Nucleus accumbens (tissue), 56 donors: ENCODE measurements at regions not wholly inside any gene's neighbourhood (a gene's known extent, or its start where the extent isn't known, plus 50 kb on each side); places are given as distances from the start of the nearest gene placed in this dataset.

ENCODE experiments used
- DNase-seq, 56 donors: peaks; one replicate each; lab custom pipeline; 2025; lab: John Stamatoyannopoulos, UW

GRCh38 chr18:38358805-38359657 is 793.4 kb upstream of the CELF4 start:
- DNase-seq: no peak

DNA sequence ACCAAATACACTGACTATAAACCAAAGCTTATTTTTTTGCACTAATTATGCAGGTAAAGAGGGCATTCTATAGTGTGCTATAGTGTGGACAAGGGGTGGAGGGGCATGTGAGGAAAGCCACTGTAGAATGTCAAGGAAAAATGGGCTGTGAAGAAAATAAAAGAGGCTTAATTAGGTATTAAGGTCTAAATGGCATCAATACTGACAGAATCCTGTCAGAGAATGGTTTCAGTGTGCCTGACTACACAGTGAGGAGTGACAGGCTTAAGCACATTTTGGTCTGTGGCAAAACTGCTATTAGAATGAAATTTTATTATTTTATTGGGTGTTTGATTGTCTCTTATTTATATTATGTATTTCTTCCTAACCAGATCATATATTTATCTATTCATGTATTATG is 787.6 kb upstream of the CELF4 start:
- no peak for DNase-seq

- DNase-seq: no peak
Observed at GRCh38 chr18:38350141-38350540, 784.5 kb upstream of the CELF4 start.

DNA sequence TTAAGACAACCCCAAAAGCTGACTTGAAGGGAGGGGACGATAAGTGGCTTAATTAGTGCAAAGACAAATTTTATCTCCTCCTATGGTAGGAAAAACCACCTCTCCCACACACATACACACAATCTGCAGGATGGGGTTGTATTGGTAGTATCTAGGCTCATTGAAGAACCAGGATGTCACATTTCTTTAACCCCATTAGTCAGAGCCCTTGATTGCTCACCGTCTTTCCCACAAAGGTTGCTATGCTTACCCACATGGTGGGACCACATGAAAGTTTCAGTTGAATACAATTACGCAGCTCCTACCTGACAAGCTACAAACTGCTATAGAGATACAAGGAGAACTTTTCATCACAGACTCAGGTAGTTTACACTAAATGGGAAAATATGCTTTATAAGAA is 765.0 kb upstream of the CELF4 start:
- DNase-seq: no peak

DNA sequence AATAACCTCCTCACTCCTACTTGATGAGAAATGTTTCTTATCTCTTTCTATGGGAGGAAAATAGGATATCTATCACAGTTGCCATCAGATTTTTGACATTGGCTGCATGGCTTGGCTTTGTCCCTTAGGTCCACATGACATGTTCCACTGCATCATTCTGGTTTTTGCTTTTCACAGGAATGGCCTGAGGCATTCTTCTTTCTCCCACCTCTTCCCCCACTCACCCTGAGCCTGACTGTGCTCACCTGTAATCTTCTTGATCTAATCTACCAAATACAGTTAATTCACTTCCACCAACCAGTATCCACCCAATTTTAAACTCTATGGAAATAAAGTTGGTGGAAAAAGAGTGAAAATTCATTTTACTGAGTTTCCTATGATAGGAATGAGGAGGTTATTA is 763.5 kb upstream of the CELF4 start:
- no peak for DNase-seq

GRCh38 chr18:38322206-38322605 is 756.6 kb upstream of the CELF4 start:
- no peak for DNase-seq

GRCh38 chr18:38321262-38321661 is 755.7 kb upstream of the CELF4 start:
- no peak for DNase-seq

- no peak for DNase-seq
Observed at GRCh38 chr18:38318416-38318815, 752.8 kb upstream of the CELF4 start.

GRCh38 chr18:38313831-38314230 is 748.2 kb upstream of the CELF4 start:
- no peak for DNase-seq

- no peak for DNase-seq
Observed at GRCh38 chr18:38312532-38312931, 746.9 kb upstream of the CELF4 start.

DNA sequence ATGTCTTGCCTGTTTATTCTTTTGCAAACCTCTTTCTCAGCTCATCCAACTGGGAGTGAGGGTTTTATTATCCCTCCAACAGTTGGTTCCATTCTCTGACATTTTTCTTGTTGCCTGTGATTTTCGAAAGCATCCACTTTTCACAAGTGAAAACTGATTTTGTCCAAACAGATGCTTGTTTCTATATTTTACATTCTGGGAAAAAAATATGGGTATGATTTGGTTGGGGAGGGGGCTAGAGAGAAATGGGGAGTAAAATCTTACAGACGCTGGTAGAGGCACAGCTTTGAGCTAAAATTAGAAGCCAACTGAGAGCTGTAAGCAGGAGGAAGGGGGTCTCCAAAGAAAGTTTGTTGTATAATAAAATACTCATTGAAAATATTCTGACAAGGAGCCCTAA is 745.3 kb upstream of the CELF4 start:
- no peak for DNase-seq

- DNase-seq: no peak
Observed at GRCh38 chr18:38307914-38308313, 742.3 kb upstream of the CELF4 start.

DNA sequence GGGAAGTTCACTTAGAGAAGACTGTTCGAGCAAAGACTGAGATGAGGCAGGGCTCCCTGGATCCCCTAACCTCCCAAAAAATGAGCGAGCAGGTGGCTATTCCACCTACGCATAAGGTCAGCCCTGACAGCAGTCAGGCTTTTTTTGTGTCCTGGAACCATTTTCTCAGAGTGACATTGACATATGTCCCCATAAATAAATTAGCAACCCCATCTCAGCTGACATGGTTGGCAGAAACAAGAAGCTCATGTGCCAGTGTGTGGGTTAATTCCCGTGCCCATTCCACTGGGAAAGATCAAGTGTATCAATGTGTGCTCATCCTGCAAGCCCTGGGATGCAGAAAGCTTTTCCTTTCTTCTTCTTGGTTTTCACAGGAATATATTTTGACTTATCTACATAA is 740.4 kb upstream of the CELF4 start:
- DNase-seq: no peak

DNA sequence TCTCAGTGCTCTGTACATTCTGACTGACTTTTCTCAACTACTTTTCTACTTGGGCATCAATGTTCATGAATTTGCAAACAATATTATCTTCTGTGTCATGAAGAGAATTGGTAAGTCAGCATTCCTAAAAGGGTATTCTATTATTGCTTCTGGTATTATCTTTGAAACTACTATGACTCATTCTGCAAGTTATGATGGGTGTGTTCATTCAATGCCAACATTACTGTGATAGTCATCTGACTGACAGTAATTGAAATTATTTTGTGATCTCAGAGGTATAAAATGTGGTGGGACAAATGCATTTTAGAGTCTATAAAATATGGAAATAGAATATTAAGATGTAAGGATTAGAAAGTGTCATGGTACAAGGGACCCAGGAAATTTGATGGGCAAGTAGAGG is 736.0 kb upstream of the CELF4 start:
- DNase-seq: no peak

- no peak for DNase-seq
Observed at GRCh38 chr18:38297910-38298309, 732.3 kb upstream of the CELF4 start.

GRCh38 chr18:38290229-38290628 is 724.6 kb upstream of the CELF4 start:
- DNase-seq: no peak

DNA sequence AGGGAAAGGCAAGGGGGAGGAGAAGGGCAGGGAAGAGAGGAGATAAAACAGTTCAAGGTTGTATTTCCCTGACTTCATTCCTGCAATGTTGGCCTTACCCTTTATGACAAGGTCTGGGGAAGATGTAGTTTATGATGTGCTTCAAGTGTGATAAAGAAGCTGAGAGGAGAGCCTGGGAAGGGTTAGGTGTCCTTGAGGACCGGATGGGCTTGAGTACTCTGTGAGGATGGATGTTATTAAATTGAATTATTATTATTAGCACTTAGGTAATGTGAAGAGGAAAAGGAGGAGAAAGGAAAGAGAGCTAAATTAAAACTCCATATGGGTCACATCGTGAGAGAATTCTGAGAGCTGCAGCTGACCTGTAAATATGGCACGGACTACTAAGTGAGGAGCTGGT is 719.4 kb upstream of the CELF4 start:
- no peak for DNase-seq

DNA sequence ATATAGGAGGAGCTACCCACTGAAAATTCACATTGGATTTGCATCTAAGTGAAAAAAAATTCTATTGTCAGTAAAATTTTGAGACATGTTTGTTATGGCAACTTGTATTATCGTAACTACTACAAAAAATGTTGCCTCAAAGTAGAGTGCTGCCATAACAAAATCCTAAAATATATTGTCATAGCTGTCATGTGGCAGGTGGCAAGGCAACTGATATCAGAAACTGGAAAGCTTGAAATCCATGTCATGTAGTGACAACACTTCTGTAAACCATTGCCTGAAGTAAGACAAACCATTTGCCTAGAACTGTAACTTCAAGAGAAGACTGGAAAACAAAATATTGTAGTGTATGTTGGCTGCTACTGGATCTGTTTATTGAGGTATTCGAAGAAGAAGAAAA is 697.5 kb upstream of the CELF4 start:
- no peak for DNase-seq

- no peak for DNase-seq
Observed at GRCh38 chr18:38262661-38263060, 697.1 kb upstream of the CELF4 start.

DNA sequence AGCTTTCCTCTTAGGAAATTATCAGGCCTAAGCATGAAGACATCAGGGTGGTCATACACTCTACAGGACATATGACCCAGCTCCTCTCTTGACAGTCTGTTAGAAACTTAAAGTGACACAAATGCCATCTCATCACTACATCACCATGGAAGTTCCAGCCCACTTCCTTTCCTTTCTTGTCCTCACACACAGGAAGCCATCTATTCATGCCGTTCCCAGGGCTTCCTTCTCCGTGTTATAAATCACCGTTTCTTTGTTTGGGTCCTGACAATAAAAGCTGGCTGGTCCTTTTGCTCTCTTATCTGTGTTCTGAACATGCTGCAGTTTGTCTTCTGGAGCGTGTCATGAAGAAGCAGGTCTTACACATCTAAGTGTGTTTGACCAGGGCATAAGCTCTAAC is 692.1 kb upstream of the CELF4 start:
- no peak for DNase-seq

DNA sequence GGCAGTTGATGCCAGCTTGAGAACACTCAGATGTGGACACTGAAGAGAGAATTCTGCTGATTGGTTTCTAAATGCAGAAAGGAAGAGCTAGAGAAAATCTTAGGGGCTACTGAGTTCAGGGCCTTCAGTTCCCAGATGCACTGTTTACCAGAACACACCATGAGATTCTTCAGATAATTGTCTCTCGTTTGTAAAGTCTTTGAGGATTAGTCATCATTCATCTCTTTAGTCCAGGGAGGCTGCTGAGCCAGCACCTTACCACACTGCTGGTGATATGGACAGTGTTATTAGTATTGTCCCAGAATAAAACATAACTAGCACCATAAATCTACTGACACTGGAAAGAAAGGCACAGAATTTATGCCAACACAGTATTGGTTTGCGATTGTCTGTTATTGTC is 690.8 kb upstream of the CELF4 start:
- no peak for DNase-seq

GRCh38 chr18:38250971-38251370 is 685.4 kb upstream of the CELF4 start:
- no peak for DNase-seq

DNA sequence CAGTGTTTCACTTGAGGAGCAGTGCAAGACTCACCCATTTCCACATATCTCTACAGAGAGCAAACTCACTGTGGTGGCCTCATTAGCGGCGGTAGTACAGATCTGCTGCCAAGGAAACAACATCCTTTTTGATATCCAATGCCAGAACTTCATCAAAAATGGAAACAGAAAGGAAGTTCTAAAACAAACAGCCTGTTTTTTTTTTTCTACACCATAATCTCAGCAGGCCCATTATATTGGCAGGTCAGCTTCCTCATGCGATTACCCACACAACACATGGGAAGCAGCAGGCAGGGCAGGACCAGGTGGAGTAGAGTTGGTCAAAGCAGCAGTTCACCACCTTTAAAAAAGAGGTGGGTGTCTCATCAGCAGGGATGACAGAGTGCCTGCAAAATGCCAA is 678.9 kb upstream of the CELF4 start:
- no peak for DNase-seq
